ENCODE measurements at regions not wholly inside any gene's neighbourhood (a gene's known extent, or its start where the extent isn't known, plus 50 kb on each side); places are given as distances from the start of the nearest gene placed in this dataset.
"Not testable (repeated sequence)": the region's sequence is repeated elsewhere in the genome, so short reads cannot be mapped to it uniquely, and the experiment has no call there.

DNA sequence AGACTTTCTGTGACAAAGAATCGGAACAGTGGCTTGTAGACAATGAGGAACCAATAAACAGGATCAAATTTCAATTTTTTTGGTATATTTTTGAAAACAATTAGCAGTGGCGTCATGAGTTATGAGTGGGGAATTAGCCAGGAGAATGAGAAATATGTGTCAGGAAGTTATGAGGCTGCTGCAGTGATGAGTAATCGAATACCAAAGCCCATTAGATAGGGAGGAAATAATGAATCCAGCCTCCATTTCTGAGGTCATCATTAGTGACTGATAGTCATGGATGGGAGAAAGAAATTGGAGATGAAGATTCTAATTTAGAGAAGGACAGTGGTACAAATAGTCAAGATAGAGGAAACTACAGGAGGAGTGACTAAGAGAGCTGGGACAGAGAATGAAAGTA is 673.1 kb upstream of the VRK2 start:
- peaks cover 7% of the 10 kb centered on the region for H3K4me1 ChIP-seq (replicated peaks)
- 0 out of 2 replicates have a peak overlapping the region, but pooled peaks have one; percentile 6 for H3K27ac ChIP-seq
- no peaks in the 10 kb centered on the region for H3K36me3 ChIP-seq
- peak in 1 of 2 experiments; percentile 7 for DNase-seq (ENCODE audit: low read depth in 1 of 2, low spot score in 2 of 2)
- H3K27me3 ChIP-seq (replicated peaks): no peaks in the 10 kb centered on the region
- no peaks in the 10 kb centered on the region for H3K9me3 ChIP-seq (replicated peaks)
- no peak overlapping the region for H3K4me3 ChIP-seq

DNA sequence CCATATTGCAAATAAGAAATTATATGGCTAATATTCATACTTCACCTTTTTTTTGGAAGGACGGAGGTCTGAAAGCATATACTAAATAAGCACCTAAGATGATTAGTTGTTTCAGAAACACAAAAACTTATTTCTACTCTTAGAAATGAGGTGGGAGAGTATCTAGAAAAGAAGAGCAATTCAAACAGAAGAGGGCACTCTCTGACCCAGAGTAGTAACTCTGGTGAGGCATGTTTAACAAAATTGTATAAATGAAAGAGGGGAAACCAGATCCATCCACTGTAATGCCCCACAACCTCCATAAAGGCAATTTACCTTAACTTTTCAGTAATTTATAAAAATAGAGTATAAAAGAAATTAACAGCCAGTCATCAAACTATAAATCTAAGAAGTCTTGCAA is 669.6 kb upstream of the VRK2 start:
- no peaks in the 10 kb centered on the region for H3K9me3 ChIP-seq (replicated peaks)
- no peaks in the 10 kb centered on the region for H3K27me3 ChIP-seq (replicated peaks)
- no peak overlapping the region for H3K4me3 ChIP-seq
- no peak overlapping the region for H3K27ac ChIP-seq
- no peaks in the 10 kb centered on the region for H3K36me3 ChIP-seq
- DNase-seq (ENCODE audit: low read depth in 1 of 2, low spot score in 2 of 2): no peak
- H3K4me1 ChIP-seq (replicated peaks): peaks cover 7% of the 10 kb centered on the region

DNA sequence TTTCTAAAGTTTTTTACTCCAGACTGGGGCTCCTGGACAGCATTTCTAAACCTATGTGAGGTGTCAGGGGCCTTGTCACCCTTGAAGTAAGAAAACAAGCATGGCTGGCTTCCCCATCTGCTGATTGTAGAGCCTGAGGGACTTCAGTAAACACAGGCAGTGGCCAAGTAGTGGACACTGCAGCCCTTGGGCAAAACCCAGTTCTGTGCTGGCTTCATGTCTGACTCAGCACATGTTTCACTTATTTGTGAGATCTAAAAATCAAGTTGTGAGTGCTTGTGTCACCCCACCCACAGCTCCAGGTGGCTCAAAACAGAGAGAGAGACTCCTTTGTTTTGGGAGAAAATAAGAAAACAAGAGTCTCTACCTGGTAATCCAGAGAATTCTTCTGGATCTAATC is 660.3 kb upstream of the VRK2 start:
- no peak for DNase-seq (ENCODE audit: low read depth in 1 of 2, low spot score in 2 of 2)
- Histone ChIP-seq H3K27me3 (replicated peaks) (no peaks in the 10 kb centered on the region), H3K4me1 (replicated peaks) (no peaks in the 10 kb centered on the region), H3K27ac (no peak overlapping the region), H3K9me3 (replicated peaks) (no peaks in the 10 kb centered on the region), H3K36me3 (no peaks in the 10 kb centered on the region), H3K4me3 (no peak overlapping the region)

DNA sequence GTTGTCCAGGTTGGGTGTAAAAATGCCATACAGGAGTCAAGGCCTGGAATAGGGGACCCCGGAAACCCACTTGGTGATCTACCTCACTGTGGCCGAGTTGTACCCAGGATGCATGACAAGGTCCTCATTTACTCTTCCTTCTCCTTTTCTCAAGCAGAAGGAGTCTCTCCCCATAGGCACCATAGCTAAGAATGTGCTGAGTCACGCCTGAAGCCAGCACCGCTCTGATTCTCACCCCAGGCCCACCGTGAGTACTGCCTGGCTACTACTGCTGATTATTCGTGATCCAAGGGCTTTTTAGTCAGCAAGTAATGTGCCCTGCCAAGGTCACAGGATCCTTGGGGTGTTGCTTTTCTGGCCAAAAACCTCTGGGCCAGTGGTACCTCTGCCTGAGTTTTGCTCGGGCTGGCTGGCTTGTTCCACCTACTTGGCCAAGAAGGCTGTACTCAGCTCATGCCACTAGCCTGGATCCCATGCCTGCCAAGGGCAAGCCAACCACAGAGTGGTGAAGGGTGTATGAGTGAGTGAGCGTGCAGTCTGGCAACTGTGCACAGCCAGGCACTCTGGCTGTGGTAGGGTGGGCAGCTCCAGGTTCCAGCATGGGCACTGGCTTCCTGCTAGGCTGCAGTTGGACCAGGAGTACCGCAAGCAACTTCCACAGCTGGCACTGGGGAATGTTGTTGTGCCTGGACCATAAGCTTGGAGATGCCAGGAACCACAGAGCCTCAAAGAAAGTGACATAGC is 650.1 kb upstream of the VRK2 start:
- Histone ChIP-seq H3K27ac (no peak overlapping the region), H3K9me3 (replicated peaks) (no peaks in the 10 kb centered on the region), H3K4me1 (replicated peaks) (no peaks in the 10 kb centered on the region), H3K27me3 (replicated peaks) (no peaks in the 10 kb centered on the region), H3K36me3 (no peaks in the 10 kb centered on the region), H3K4me3 (no peak overlapping the region)
- no peak for DNase-seq (ENCODE audit: low read depth in 1 of 2, low spot score in 2 of 2)

DNA sequence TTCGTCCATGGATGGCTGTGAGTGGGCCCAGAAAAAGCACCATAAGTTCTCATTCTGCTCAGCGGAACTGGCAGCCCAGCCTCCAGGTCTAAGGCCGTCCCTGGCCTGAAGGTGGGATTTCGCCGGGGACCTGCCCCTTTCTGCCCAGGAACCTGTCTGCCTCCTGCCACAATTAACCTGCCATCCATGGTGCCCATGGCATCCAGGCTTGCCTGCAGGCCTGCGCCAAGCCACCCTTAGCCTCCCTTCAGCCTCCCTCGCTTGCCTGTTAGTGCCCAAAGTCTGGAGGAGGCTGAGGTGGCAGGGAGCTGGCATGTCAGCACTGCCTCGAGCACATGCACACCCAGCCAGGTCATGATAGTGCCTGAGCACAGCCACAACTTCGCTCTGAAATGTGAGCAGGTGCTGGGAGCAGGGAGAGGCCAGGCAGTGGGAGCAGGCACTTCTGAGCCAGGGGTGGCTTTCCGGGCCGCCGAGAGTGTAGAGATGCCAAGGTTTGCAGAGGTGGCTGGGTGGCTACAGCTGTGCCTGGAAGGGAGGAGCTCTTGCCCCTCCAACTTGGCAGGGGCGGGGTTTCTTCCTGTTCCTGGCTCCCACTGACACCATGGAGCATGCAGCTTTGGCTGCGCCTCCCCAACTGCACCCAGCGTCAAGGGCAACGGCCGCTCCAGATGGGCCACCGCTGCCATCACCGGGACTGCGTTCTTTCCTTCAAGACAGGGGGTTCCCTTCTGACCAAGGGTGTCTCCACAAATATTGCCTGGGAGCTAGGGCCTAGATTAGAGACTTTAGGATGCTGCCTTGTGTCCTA is 648.9 kb upstream of the VRK2 start:
- no peak overlapping the region for H3K27ac ChIP-seq
- no peaks in the 10 kb centered on the region for H3K36me3 ChIP-seq
- H3K9me3 ChIP-seq (replicated peaks): no peaks in the 10 kb centered on the region
- H3K4me1 ChIP-seq (replicated peaks): no peaks in the 10 kb centered on the region
- H3K4me3 ChIP-seq: no peak overlapping the region
- no peak for DNase-seq (ENCODE audit: low read depth in 1 of 2, low spot score in 2 of 2)
- H3K27me3 ChIP-seq (replicated peaks): no peaks in the 10 kb centered on the region

DNA sequence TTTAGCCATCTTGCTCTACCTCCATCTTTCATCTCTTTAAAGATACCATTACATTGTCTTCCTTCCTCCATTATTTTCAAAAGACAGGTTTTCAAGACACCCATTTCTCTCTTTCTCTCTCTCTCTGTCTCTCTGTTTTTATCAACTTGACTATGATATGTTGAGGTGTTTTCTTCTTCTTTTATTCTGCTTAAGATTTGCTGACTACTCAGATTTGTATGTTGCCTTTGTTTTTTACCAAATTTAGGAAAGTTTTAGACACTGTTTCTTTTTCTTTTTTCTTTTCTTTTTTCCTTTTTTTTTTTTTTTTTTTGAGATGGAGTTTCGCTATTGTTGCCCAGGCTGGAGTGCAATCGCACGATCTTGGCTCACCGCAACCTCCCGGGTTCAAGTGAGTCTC is 647.5 kb upstream of the VRK2 start:
- DNase-seq (ENCODE audit: low read depth in 1 of 2, low spot score in 2 of 2): no peak
- Histone ChIP-seq H3K27ac (no peak overlapping the region), H3K4me3 (no peak overlapping the region), H3K27me3 (replicated peaks) (no peaks in the 10 kb centered on the region), H3K4me1 (replicated peaks) (no peaks in the 10 kb centered on the region), H3K9me3 (replicated peaks) (no peaks in the 10 kb centered on the region), H3K36me3 (no peaks in the 10 kb centered on the region)

DNA sequence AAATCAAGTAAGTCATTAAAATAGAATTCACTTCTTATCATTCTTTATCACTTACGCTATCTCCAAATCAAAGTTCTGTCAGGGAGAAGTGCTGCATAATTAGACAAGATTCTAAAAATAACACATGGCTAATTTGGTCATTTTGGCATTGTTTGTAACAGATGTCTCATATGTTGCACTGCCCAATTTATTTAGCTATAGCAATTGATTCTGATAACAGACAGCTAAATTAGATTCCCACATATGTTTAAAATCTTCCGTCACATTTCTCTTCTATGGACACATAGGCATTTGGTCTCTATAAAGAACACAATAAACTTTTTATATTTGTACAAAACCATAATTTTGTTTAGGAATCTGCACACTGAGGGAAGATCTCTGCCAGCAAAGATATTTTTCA is 644.5 kb upstream of the VRK2 start:
- no peaks in the 10 kb centered on the region for H3K36me3 ChIP-seq
- H3K27ac ChIP-seq: no peak overlapping the region
- DNase-seq (ENCODE audit: low read depth in 1 of 2, low spot score in 2 of 2): no peak
- H3K4me3 ChIP-seq: no peak overlapping the region
- H3K9me3 ChIP-seq (replicated peaks): no peaks in the 10 kb centered on the region
- H3K4me1 ChIP-seq (replicated peaks): no peaks in the 10 kb centered on the region
- no peaks in the 10 kb centered on the region for H3K27me3 ChIP-seq (replicated peaks)

DNA sequence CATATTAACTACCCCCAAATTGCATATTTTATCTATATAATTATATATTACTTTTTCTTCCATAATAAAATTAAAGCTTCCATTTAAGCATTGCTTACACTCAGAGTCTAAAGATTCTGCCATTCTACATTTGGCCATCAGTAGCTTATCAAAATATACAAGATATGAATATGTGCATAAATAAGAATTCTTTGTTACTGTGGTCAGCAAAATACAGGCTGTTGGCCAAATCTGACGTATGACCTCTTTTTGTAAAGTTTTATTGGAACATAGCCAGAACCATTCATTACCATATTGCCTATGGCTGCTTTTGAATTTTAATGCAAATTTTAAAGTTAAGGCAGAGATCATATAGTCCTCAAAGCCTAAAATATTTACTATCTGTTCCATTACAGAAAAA is 643.9 kb upstream of the VRK2 start:
- no peak for DNase-seq (ENCODE audit: low read depth in 1 of 2, low spot score in 2 of 2)
- no peaks in the 10 kb centered on the region for H3K36me3 ChIP-seq
- no peaks in the 10 kb centered on the region for H3K9me3 ChIP-seq (replicated peaks)
- H3K27me3 ChIP-seq (replicated peaks): no peaks in the 10 kb centered on the region
- no peak overlapping the region for H3K27ac ChIP-seq
- no peak overlapping the region for H3K4me3 ChIP-seq
- H3K4me1 ChIP-seq (replicated peaks): no peaks in the 10 kb centered on the region

DNA sequence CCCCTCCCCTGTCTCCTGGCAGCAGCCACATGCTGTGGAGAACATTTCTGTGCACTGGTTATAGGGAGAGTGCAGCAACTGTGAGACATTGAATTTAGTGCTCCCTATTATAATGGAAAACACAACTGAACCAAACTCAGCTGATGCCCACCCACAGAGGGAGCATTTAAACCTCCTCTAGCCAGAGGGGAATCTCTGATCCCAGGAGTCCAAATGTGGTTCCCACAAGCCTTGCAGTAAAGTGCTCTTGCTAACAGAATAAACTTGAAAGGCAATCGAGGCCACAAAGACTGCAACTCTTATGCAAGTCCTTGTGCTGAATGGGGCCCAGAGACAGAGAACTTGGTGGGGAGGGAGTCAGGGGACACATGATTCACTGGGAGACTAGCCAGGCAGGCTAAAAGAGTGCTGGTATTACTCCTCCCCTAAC is 638.8 kb upstream of the VRK2 start:
- no peaks in the 10 kb centered on the region for H3K9me3 ChIP-seq (replicated peaks)
- H3K27ac ChIP-seq: no peak overlapping the region
- DNase-seq (ENCODE audit: low read depth in 1 of 2, low spot score in 2 of 2): no peak
- no peak overlapping the region for H3K4me3 ChIP-seq
- H3K4me1 ChIP-seq (replicated peaks): no peaks in the 10 kb centered on the region
- H3K27me3 ChIP-seq (replicated peaks): no peaks in the 10 kb centered on the region
- no peaks in the 10 kb centered on the region for H3K36me3 ChIP-seq

DNA sequence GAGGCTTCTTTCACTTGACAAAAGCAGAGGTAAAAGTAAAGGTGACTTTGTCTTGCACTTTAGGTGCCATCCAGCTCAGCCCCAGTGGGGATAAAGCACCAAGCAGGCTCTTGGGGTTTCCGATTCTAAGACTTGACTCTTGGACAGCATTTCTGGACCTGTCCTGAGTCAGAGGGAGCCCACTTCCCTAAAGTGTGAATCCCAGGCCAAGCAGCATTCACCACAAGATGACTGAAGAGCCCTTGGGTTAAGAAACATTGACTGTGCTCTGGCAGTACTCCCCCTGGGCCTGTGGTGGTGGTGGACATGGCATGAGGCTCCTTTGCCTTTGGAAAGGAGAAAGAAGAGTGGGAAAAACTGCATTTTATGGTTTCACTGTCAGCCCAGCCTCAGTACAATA is 638.0 kb upstream of the VRK2 start:
- H3K9me3 ChIP-seq (replicated peaks): no peaks in the 10 kb centered on the region
- no peaks in the 10 kb centered on the region for H3K36me3 ChIP-seq
- DNase-seq (ENCODE audit: low read depth in 1 of 2, low spot score in 2 of 2): no peak
- H3K27ac ChIP-seq: no peak overlapping the region
- H3K27me3 ChIP-seq (replicated peaks): no peaks in the 10 kb centered on the region
- no peaks in the 10 kb centered on the region for H3K4me1 ChIP-seq (replicated peaks)
- H3K4me3 ChIP-seq: no peak overlapping the region

DNA sequence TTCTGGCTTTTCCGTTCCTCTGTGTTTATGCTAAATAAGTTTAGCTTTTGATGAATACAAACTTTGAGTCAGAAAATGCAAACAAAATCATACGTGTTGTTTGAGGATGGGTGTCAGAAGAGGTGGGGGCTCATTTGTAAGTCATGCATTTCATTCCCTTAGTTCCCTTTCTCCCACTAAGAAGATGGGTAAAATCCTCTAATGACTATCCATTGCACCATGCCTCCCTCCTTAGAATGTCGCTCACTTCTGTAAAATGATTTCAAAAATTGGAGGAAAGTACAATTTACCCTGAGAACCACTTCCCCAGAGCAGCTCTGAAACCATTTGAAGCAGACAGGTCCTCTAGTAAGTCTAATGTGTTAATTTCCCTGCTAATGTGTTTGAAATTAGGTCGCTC is 629.6 kb upstream of the VRK2 start:
- H3K9me3 ChIP-seq (replicated peaks): no peaks in the 10 kb centered on the region
- no peaks in the 10 kb centered on the region for H3K27me3 ChIP-seq (replicated peaks)
- DNase-seq (ENCODE audit: low read depth in 1 of 2, low spot score in 2 of 2): no peak
- no peak overlapping the region for H3K27ac ChIP-seq
- no peak overlapping the region for H3K4me3 ChIP-seq
- H3K4me1 ChIP-seq (replicated peaks): no peaks in the 10 kb centered on the region
- no peaks in the 10 kb centered on the region for H3K36me3 ChIP-seq

DNA sequence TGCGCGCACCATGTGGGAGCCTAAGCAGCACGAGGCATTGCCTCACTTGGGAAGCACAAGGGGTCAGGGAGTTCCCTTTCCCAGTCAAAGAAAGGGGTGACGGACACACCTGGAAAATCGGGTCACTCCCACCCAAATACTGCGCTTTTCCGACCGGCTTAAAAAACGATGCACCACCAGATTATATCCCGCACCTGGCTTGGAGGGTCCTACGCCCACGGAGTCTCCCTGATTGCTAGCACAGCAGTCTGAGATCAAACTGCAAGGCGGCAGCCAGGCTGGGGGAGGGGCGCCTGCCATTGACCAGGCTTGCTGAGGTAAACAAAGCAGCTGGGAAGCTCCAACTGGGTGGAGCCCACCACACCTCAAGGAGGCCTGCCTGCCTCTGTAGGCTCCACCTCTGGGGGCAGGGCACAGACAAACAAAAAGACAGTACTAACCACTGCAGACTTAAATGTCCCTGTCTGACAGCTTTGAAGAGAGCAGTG is 627.7 kb upstream of the VRK2 start:
- H3K36me3 ChIP-seq; H3K4me1 ChIP-seq (replicated peaks); H3K27ac ChIP-seq; H3K4me3 ChIP-seq; H3K9me3 ChIP-seq (replicated peaks); H3K27me3 ChIP-seq (replicated peaks); DNase-seq (ENCODE audit: low read depth in 1 of 2, low spot score in 2 of 2): not testable (repeated sequence)

DNA sequence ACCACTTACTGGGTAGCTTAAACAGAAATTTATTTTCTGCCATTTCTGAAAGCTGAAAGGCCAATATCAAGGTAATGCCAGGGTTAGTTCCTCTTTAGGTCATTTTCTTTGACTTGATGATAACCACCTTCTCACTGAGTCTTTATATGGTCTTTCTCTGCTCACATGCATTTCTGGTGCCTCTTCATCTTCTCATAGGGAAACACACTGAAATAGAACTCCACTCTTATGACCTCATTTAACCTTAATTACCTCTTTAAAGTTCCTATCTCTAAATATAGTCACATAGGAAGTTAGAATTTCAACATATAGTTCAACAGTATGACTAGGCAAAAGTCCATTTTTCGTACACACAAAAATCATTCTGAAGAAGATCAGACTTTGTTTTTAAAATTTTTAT is 616.8 kb upstream of the VRK2 start:
- Histone ChIP-seq H3K36me3 (no peaks in the 10 kb centered on the region), H3K9me3 (replicated peaks) (no peaks in the 10 kb centered on the region), H3K27me3 (replicated peaks) (no peaks in the 10 kb centered on the region), H3K4me3 (no peak overlapping the region), H3K27ac (no peak overlapping the region), H3K4me1 (replicated peaks) (no peaks in the 10 kb centered on the region)
- DNase-seq (ENCODE audit: low read depth in 1 of 2, low spot score in 2 of 2): no peak

DNA sequence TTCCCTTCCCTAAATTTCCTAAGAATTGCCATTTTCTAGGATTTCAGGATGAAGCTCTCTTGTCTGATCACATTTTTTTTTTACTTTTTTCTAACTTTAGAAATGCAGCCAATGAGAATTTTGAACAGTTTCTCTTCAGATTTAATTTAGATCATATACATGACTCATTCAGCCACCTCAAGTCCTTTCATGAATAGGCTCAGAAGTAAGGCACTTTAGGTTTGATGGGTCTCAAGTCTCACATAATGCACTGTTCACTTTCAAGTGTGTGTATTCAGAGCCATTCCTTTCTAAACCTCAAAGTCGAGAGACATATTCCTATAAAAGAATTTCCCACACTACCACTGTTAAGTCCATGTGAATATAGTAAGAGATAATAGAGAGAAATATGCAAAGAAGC is 614.1 kb upstream of the VRK2 start:
- Histone ChIP-seq H3K4me1 (replicated peaks) (no peaks in the 10 kb centered on the region), H3K27me3 (replicated peaks) (no peaks in the 10 kb centered on the region), H3K4me3 (no peak overlapping the region), H3K36me3 (no peaks in the 10 kb centered on the region), H3K27ac (no peak overlapping the region), H3K9me3 (replicated peaks) (no peaks in the 10 kb centered on the region)
- DNase-seq (ENCODE audit: low read depth in 1 of 2, low spot score in 2 of 2): no peak

Measured in SJSA1 (cell line).